HG03025 (cell line): ENCODE measurements at regions not wholly inside any gene's neighbourhood (a gene's known extent, or its start where the extent isn't known, plus 50 kb on each side); places are given as distances from the start of the nearest gene placed in this dataset.

Experiments
- ATAC-seq: cut with Tn5 transposase; IDR thresholded peaks from one replicate; pipeline ENCODE4 v1.9.1; 2021; ENCODE audit warnings: mild to moderate bottlenecking, moderate library complexity; ENCODE audit not compliant: unreplicated experiment, low FRiP score

GRCh38 chr6:28764014-28764723 is 159.6 kb downstream of the TRIM27 start:
- ATAC-seq = no peak

GRCh38 chr6:28764761-28765282 is 159.0 kb downstream of the TRIM27 start:
- ATAC-seq = no peak

GRCh38 chr6:28765978-28766351 is 157.8 kb downstream of the TRIM27 start:
- no peak for ATAC-seq

- ATAC-seq = no peak
These were observed 157.4 kb downstream of the TRIM27 start for GRCh38 chr6:28766426-28766825.

GRCh38 chr6:28767133-28767532 is 156.7 kb downstream of the TRIM27 start:
- ATAC-seq = no peak

GRCh38 chr6:28767691-28768090 is 156.1 kb downstream of the TRIM27 start:
- ATAC-seq = no peak

- ATAC-seq = no peak
These were observed 155.4 kb downstream of the TRIM27 start for GRCh38 chr6:28768187-28768913.

GRCh38 chr6:28769626-28770402 is 154.0 kb downstream of the TRIM27 start:
- no peak for ATAC-seq

GRCh38 chr6:28770732-28771131 is 153.1 kb downstream of the TRIM27 start:
- ATAC-seq = no peak

- ATAC-seq = no peak
These were observed 152.2 kb downstream of the TRIM27 start for GRCh38 chr6:28771401-28772267.

- ATAC-seq = no peak
These were observed 151.1 kb downstream of the TRIM27 start for GRCh38 chr6:28772480-28773381.

GRCh38 chr6:28774292-28775051 is 149.3 kb downstream of the TRIM27 start:
- ATAC-seq = no peak

GRCh38 chr6:28775052-28775376 is 148.8 kb downstream of the TRIM27 start:
- no peak for ATAC-seq

- ATAC-seq = no peak
These were observed 148.2 kb downstream of the TRIM27 start for GRCh38 chr6:28775405-28776129.

- no peak for ATAC-seq
These were observed 147.3 kb downstream of the TRIM27 start for GRCh38 chr6:28776269-28777146.

- no peak for ATAC-seq
These were observed 146.7 kb downstream of the TRIM27 start for GRCh38 chr6:28777147-28777461.

- ATAC-seq = no peak
These were observed 141.6 kb downstream of the TRIM27 start for GRCh38 chr6:28782113-28782673.
